K562 (cell line): ENCODE measurements at regions not wholly inside any gene's neighbourhood (a gene's known extent, or its start where the extent isn't known, plus 50 kb on each side); places are given as distances from the start of the nearest gene placed in this dataset.

Experiments
- BDP1 ChIP-seq: IDR thresholded peaks from 3 replicates; pipeline ENCODE4 v1.6.1; 2011; ENCODE audit not compliant: insufficient read length, insufficient read depth
- CHD4 ChIP-seq: fragments of 200-600 bp; sonication (generic); IDR thresholded peaks from 3 replicates; pipeline ENCODE4 v1.6.1; 2012; ENCODE audit warnings: low read depth, mild to moderate bottlenecking, mixed read lengths, low read length, inconsistent platforms; ENCODE audit not compliant: insufficient read depth, insufficient replicate concordance, poor library complexity, severe bottlenecking
- CLOCK ChIP-seq: fragments of 250-450 bp; sonication (Bioruptor Pico); IDR thresholded peaks from 2 replicates; pipeline ENCODE4 v1.4.0; 2020; ENCODE audit warnings: mild to moderate bottlenecking, moderate library complexity, borderline replicate concordance
- NEUROD1 ChIP-seq: fragments of 150-350 bp; IDR thresholded peaks from 2 replicates; pipeline ENCODE4 v1.6.1; 2014; ENCODE audit warnings: borderline replicate concordance, low read length, low read depth; ENCODE audit not compliant: partially characterized antibody
- NR4A1 ChIP-seq, 2 experiments: fragments of 250-450 bp in 1 of 2; fragments of 450-650 bp in 1 of 2; sonication (Bioruptor Pico) in 1 of 2; IDR thresholded peaks; 2 replicates each; pipeline versions ENCODE4 v1.4.0 to v1.6.1; 2016 to 2020; ENCODE audit warnings: mild to moderate bottlenecking in 2 of 2, missing compliant biosample characterization in 1 of 2, missing genetic modification characterization in 1 of 2, moderate library complexity in 1 of 2
- TEAD2 ChIP-seq: fragments of 450-650 bp; IDR thresholded peaks from 2 replicates; pipeline ENCODE4 v1.6.1; 2016; ENCODE audit warnings: missing genetic modification characterization, control low read depth, missing compliant biosample characterization
- ZNF384 ChIP-seq: IDR thresholded peaks from 2 replicates; pipeline ENCODE4 v1.6.1; 2012; ENCODE audit warnings: low read depth, low read length, improper control_type of control experiment
- ZNF561 ChIP-seq: fragments of 450-650 bp; formaldehyde crosslinking; conservative IDR thresholded peaks from 2 replicates; pipeline ENCODE4 v1.4.0; 2020; ENCODE audit warnings: mild to moderate bottlenecking, moderate library complexity
- TF ChIP-seq, protein P1 (sequence below), 2 experiments: fragments of 200-800 bp in 1 of 2; sonication (Bioruptor generic) in 1 of 2; sonication (generic) in 1 of 2; formaldehyde crosslinking in 1 of 2; IDR thresholded peaks in 1 of 2; conservative IDR thresholded peaks in 1 of 2; 2 replicates each; pipeline versions ENCODE4 v1.5.0 to v1.6.1; 2016 to 2020; ENCODE audit warnings: missing compliant biosample characterization in 1 of 2, missing genetic modification characterization in 1 of 2, missing genetic modification reagents in 1 of 2

DNA sequence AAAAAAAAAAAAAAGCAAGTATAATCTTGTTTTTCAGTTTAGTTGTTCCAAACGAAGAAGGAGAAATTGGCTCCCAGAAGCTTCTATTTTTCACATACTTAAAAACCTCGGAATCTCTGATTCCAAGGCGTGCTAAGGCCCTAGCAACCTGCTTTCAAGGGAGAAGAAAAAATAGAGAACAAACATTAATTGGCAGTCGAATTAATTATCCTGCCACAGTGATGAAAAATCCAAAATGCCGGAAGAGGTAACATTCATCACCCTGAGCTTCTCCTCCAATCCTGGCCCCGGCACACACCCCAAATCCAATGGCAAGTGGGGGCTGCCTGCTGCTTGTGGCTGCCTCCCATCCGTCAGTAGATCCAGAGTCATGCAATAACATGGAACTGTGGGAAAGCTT is 250.2 kb upstream of the CHAC2 start (continued):
- TF ChIP-seq NEUROD1 (no peak), NR4A1 (CRISPR knock-in tag; IDR thresholded peaks at IDR 0.05) (no peak), NR4A1 (tag; IDR thresholded peaks at IDR 0.05) (no peak), BDP1 (no peak), TEAD2 (no peak), CLOCK (CRISPR knock-in tag) (no peak), ZNF561 (CRISPR knock-in tag) (no peak), ZNF384 (no peak), CHD4 (no peak)
- TF ChIP-seq, protein P1, sequence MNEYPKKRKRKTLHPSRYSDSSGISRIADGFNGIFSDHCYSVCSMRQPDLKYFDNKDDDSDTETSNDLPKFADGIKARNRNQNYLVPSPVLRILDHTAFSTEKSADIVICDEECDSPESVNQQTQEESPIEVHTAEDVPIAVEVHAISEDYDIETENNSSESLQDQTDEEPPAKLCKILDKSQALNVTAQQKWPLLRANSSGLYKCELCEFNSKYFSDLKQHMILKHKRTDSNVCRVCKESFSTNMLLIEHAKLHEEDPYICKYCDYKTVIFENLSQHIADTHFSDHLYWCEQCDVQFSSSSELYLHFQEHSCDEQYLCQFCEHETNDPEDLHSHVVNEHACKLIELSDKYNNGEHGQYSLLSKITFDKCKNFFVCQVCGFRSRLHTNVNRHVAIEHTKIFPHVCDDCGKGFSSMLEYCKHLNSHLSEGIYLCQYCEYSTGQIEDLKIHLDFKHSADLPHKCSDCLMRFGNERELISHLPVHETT (CRISPR knock-in tag; conservative IDR thresholded peaks at IDR 0.05 in 1 of 2, IDR thresholded peaks at IDR 0.05 in 1 of 2), result no peak
